ENCODE measurements at regions not wholly inside any gene's neighbourhood (a gene's known extent, or its start where the extent isn't known, plus 50 kb on each side); places are given as distances from the start of the nearest gene placed in this dataset.
"Not testable (repeated sequence)": the region's sequence is repeated elsewhere in the genome, so short reads cannot be mapped to it uniquely, and the experiment has no call there.

DNA sequence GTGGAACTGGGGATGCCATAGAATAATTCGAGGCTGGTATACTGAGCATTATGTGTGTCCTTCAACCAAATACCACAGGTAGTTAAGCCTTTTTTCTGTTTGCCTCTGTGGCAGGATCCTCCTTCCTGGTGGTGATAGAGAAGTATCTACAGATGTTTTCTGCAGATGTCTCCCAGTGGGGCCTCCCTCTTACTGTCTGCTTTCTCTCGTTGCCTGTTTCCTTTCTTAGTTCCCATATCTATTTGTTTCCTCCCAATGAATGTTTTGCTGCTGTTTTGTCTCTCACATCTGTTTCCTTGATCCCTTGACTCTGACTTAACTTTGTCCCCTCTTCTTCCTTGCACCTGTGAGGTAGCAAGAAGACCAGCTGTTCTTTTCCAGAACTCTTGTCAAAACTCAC, 130.9 kb upstream of the NUDT12 start:
- no peak for DNase-seq (ENCODE audit: extremely low read depth in 1 of 2, low read depth in 1 of 2)

DNA sequence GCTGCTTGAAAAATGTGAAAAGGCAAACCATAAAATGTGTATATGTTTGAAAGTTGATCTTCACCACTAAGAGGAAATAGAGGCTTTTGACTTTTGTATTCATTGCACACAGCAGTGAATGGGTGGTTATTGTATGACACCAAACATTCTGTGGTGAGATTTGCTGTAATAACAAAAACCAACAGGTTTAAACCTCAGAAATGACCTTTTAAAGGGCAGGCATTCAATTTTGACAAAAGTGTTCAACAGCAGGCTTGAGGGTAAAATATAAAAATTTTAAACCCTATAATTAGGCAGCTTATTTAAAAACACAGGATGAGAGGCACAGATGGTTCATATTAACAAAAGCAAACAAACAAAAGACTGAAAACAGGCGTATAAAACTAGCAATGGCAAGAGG, 128.1 kb upstream of the NUDT12 start:
- no peak for DNase-seq (ENCODE audit: extremely low read depth in 1 of 2, low read depth in 1 of 2)

DNA sequence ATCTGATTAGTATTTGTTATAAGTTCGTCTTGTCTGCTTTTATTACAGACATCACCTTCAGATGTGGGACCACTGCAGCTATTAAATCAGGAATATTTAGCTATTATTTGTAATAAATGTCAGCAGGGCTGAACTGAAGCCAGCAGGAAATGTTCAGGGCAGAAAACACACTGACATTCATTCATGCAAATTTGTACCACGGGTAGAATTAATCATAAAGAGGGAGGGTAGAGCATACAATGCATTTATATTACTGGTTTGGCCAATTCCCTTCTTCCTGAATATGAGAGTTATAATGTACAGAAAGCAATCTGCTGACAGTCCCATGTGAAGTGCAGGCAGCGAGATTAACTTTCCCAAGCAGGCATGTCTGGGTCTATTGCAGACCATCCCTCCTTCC, 117.3 kb upstream of the NUDT12 start:
- no peak for DNase-seq (ENCODE audit: extremely low read depth in 1 of 2, low read depth in 1 of 2)

DNA sequence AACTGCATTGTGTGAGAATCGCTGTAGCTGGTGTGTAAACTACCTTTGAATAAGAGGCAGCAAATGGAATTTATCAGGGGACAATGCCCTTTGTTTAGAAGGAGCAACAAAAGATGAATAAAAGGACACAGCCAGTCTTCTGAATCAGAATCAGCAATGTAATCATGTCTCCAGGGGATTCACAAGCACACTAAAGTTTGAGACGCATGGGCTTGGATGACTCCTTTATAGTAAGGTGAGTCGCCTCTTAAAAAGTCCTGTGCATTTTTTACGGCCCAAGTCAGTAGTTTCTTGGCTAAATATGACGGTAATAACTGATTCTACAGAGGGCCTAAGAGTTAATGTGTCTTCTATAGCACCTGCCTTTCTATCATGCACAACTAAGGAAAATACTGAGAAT, 113.6 kb upstream of the NUDT12 start:
- not testable (repeated sequence) for DNase-seq (ENCODE audit: extremely low read depth in 1 of 2, low read depth in 1 of 2)

DNA sequence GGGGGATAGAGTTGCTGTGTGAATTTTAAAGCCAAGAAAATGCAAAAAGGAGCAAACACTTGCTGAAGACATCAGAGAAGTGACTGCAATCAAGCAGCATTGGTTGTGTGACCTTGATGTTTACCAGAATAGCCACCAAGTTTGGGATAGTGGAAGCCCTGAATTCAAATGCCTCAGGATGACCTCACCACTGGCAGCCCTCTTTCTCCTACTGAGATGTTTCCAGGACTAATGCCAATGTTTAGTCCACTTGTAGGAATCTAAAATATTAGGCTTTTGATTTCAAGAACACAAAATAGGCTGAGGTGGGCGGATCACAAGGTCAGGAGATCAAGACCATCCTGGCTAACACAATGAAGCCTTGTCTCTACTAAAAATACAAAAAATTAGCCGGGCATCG, 112.2 kb upstream of the NUDT12 start:
- DNase-seq (ENCODE audit: extremely low read depth in 1 of 2, low read depth in 1 of 2): no peak

DNA sequence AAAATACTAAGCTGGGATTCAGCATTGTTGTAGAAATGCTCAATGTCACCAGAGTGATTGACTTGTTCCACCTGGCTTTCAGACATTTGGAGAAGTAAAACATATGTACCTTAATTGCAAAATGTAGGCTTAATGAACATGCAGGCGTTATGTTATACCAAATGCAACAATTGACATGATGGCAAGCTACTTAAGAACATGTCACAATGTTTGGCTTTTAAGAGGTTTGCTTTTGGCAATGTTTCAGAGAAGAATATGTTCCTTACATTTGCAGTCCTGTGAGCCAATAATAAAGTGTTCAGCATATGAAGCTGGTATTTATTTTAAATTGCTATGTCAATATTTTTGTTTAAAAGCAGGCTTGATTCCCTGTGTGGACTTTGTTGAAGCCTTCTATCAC, 111.7 kb upstream of the NUDT12 start:
- DNase-seq (ENCODE audit: extremely low read depth in 1 of 2, low read depth in 1 of 2): no peak

DNA sequence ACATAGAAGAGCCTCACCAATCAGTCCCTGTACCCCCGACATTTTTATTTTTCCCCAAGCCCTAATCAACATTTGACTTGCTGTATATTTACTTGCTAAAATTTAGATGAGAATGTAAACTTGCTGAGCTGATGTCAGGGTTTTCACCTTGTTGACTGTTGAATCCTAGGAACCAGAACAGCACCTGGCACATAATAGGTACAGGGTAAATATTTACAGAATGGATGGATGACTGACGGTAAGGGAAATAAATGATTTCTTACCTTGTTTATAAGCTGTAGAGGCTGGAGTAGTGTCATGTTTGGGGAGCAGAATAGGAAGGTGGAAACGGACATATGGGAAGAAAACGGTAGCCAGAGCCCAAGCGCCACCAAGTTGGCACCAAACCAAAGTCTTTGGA, 107.0 kb upstream of the NUDT12 start:
- DNase-seq (ENCODE audit: extremely low read depth in 1 of 2, low read depth in 1 of 2): no peak

DNA sequence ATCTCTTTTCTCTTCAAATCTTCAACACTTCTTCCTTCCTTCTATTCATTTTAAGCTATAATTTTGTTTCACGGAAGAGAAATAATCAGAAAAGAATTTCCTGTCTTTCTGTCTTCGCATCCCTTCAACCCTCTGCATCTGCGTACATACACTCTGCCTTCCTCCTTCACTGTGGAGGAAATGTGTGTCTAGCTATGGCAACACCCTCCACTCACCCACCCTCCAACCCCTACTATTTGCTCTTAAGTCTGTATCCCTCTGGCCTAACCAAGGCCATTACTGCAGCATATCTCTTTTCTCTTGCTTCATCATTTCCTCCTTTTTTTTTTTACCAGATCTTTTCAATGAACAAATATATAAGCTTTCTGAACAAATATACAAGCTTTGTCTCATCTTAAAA, 105.7 kb upstream of the NUDT12 start:
- no peak for DNase-seq (ENCODE audit: extremely low read depth in 1 of 2, low read depth in 1 of 2)

DNA sequence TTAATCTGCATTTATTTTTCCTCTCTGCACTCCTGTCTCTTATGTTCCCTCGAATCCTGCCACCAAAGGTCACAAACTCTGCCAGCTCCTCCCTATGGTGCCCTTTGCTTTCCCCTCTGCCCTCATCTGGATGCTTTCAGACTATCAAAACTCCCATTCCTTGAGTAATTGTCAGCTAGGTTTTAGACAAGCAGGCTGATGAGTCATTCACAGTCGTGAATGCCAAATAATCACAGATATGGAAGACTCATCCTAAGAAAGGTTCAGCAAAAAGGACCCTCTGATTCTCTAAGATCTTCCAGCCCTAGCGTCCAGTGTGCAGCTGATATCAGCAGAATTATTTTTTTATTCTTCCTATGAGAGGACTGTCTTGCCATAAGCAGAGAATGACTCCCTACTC, 104.5 kb upstream of the NUDT12 start:
- DNase-seq (ENCODE audit: extremely low read depth in 1 of 2, low read depth in 1 of 2): no peak

DNA sequence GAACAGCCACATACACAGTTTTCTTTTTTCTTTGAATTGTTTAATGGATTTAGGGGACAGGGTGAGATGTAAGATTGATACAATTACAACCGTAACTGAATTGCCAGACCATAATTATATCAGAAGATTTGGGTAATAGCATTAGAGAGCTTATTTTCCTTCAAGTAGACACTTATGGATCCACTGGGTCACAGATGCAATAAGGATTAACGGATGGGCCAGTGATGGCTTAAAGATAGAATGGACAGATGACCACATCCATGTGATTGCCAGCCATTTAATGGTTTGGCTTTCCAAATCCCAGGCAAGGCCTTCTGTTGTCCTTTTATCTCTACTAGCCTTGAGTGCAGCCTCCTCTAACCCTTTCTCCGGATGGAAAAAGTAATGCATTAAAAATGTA, 94.7 kb upstream of the NUDT12 start:
- DNase-seq (ENCODE audit: extremely low read depth in 1 of 2, low read depth in 1 of 2): no peak

DNA sequence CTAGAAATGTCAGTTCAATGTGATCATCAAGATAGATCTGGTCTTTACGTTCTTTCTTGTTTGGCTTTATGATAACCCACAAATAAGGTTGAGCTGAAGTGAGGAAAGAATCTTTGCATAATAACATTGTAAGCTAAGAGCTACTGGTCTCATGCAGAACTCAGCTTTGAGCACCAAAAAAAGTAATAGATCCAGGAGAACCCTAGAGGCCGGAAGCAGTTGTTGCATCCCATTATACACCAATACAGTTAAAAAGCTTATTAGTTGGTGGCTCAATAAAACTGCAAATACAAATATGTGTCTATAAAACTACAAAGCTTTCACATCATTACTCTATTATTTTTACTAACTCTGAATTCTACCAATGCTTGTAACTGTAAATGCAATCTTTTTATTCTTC, 85.5 kb upstream of the NUDT12 start:
- no peak for DNase-seq (ENCODE audit: extremely low read depth in 1 of 2, low read depth in 1 of 2)

DNA sequence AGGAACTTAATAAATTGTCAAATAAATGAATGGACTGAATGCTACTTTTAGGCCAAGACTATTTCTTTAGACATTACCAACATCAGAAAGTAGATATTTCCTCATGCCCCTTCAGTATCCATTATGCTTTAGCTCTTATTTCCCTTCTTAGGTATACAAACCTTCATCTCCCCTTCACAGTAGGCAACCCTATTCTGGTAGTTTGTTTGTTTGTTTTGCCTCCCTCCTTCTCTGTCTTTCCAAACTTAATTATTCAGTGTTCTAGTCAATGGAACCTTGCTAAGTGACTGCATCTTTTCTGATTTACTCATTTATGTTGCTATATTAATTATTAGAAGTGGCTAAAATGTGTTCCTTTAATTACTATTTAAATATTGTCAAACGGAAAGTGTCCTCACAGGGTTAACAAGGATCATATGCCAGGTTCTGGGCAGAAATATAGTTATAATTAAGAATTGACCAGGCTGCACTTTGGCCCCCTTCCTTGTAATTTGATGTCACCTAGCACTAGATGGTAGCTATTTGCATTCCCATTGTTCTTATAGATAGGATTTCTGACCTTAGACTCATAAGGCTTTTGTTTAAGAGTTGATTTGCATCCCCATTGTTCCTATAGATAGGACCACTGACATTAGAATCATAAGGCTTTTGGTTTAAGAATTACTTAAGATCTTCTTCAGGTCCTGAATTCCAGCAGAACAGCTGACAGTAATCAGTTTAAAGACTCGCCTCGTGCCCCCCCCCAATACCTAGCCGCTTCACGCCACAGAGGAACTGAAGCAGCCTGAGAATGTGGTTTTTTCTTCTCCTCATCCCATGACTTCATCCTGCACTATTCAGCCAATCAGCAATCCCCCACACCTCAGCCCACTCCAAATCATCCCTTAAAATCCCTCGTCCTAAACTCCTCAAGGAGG, 84.4 kb upstream of the NUDT12 start:
- no peak for DNase-seq (ENCODE audit: extremely low read depth in 1 of 2, low read depth in 1 of 2)

DNA sequence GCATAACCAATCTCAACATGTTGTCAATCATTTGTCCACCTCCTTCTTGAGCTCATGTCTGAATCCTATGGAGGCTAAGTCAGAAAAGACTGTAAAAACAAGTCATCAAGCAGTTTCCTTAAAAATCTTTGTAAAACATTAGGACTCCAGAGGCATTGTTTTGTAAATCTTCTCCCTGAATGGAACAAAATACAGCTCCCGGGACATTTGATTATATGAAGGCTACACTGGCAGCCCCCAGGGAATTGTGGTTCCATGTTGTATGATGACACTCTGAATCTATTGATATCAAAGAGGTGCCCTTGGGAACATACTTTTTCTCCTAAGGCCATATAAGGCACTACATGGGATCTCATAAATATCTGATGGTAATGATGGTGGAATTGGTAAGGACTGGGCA, 83.2 kb upstream of the NUDT12 start:
- no peak for DNase-seq (ENCODE audit: extremely low read depth in 1 of 2, low read depth in 1 of 2)

DNA sequence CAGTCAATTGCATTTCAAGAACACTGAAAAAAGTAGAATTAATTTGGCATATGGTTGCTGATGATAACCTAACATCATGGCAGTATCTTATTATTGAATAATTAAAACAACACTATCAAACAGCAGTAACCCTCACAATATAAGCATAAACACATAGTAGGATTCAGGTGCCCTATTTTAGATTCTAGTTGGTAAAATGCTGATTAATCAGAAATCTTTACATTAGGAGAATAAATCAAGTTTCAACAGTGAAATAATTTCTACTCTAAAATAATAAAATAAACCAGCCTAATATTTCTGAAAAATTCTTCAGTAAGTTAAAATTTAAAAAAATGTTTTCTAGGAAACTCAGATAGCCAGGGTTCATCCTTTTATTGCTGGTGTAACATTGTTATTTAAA, 76.4 kb upstream of the NUDT12 start:
- DNase-seq (ENCODE audit: extremely low read depth in 1 of 2, low read depth in 1 of 2): no peak

DNA sequence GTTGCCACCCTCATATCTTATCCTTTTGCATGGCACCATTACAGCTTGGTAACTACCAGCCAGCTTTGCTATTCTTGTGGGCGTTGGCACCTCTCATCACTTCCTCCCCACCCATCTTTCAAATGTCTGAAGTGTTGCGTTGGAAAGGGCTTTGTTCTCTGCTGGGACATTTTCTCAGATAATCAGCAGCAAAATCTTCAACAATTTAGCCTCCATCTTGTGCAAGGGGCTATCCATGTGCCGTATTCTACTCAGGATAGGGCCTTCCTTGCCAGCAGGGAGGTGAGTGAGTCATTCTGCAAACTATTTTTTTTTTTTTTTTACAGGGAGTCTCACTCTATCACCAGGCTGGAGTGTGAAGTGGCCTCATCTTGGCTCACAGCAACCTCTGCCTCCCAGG, 62.1 kb upstream of the NUDT12 start:
- no peak for DNase-seq (ENCODE audit: extremely low read depth in 1 of 2, low read depth in 1 of 2)

DNA sequence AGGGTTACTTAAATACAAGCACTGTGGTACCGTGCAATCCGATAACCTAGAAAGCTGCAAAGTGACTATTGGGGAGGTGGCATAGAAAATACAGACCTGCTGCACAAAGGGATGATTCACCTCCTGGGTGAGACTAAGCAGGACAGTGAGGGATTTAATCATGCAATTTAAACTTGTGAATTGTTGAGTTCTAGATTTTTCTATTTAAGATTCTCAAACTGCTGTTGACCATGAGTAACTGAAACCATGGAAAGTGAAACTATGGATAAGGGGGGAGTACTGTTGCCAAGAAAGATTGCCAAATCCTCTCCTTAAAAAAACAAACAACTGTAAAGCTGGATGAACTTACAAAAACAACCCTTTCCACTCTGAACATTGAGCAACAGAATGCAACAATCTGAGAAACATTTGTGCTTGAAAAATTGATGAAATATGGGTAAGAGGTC, 61.5 kb upstream of the NUDT12 start:
- no peak for DNase-seq (ENCODE audit: extremely low read depth in 1 of 2, low read depth in 1 of 2)

DNA sequence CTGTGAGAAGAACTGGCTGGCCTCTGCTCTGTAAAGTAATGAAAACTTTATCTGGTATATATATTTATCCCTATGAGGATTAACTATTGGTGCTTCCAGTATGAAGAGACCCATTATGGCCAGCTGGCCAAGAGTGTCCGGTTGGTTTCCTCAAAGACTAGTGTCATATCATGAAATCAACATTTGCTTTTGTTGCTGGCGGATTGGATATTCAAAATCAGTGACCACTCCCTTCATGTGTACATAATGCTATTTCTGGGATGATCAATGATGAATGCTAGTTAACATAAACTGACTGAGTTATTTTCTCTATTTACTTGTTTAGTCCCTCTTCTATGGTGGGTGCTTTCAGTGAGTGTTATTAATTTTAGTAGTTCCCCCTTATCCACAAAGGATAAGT, 60.8 kb upstream of the NUDT12 start:
- DNase-seq (ENCODE audit: extremely low read depth in 1 of 2, low read depth in 1 of 2): no peak

DNA sequence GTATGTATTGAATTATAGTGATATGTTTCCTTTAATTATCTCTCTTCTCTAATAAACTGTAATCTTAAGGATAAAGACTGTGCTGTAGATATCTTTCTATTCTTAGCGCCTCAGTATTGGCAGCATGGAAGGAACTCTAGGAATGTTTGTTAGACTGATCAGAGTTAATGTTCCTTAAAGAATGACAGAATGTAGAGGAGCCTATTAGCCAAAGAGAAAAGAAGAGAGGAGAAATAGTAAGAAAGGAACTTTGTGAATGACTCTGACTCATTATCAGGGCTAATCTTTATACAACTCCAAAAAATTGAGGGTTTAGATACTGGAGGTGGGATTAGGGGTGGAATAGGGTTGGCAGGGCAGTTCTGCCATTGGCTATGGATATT, 59.0 kb upstream of the NUDT12 start:
- no peak for DNase-seq (ENCODE audit: extremely low read depth in 1 of 2, low read depth in 1 of 2)

DNA sequence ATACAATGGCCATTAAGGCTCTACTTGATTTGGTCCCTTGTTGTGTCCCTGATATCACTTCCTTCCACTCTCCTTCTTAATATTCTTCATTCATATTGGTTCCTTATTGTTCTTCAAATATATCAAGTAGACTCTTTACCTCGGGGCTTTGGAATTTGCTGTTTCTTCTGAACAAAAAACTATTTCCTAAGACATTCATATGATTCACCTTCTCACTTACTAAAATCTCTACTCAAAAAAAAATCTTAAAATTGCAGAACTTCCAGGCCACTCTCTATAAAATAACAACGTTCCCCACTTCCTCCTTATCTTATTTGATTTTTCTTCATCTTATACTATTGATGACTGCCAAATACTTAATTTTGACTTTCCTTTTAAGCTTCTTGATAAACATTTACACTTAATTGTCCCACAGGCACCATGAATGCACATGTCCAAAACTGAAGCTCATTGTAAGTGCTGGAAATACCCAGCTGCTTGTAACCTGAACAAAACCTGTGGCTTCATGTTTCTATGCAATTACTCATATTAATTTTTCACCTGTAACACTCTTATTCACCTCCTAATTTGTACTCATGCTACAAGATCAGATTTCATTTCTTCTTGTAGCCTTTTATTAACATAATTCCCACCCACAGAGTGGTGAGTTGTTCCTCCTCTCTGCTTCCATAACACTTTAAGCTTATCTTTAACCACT, 58.4 kb upstream of the NUDT12 start:
- no peak for DNase-seq (ENCODE audit: extremely low read depth in 1 of 2, low read depth in 1 of 2)

DNA sequence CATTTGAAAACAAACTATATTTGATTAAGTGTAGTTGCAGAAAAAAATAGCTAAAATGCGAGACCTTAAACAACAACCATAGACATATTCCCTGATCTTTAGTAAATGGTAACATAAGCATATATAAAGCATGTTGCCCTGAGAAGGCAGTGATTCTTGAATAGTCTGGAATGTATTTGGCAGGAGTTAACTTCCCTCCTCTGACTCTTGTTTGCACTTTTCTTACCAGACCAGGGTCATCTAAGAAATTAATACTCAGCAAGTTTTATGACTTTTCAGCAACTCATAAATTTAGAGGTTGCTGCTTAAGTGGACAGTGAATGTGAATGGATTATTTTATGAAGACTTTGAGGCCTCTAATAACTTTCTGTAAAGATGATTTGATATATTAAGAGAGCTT, 55.3 kb upstream of the NUDT12 start:
- no peak for DNase-seq (ENCODE audit: extremely low read depth in 1 of 2, low read depth in 1 of 2)

DNA sequence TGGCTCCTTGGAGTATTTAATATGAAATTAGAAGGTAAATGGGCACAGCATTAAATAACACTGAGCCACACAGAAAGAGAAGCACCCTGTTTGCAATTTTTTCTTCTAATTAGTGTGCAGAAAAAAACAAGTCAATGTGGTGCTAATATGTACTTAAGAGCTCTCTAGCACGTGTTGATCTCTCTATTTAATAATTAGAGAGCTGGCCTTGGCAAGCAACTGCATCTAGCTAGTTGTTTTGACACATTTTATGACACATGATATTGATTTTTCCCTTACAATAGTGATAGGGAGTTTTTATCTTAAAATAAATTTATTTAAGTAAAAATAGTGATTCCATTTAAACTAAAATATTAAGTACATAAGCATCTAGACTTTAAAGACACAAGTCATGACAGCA, 54.5 kb upstream of the NUDT12 start:
- DNase-seq (ENCODE audit: extremely low read depth in 1 of 2, low read depth in 1 of 2): no peak

DNA sequence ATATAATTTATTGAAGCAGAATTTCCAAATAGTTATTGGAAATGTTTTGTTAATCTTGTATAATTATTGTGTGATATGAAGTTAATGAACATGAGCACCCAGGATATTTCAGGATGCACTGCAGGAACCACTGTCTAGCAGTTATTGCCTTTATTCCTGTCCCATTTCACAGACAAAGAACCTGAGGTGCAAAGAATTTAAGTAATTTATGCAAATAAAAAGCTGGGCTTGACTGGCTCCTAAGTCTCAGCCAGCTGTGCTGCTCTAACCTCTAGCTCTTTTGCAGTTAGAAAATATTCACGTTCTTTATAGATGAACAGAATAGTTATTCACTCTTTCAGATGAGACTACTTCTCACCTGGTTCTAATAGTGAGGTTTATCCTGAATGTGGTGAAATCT, 50.0 kb upstream of the NUDT12 start:
- DNase-seq (ENCODE audit: extremely low read depth in 1 of 2, low read depth in 1 of 2): no peak
